ENCODE measurements at regions not wholly inside any gene's neighbourhood (a gene's known extent, or its start where the extent isn't known, plus 50 kb on each side); places are given as distances from the start of the nearest gene placed in this dataset.
"Not testable (repeated sequence)": the region's sequence is repeated elsewhere in the genome, so short reads cannot be mapped to it uniquely, and the experiment has no call there.

GRCh38 chr6:92274588-92274987 lies 1144.8 kb downstream of the EPHA7 start:
- Histone ChIP-seq H3K27me3 (ENCODE audit: control insufficient read depth, insufficient read depth, low read length) (no peaks in the 10 kb centered on the region), H3K4me3 (ENCODE audit: insufficient read depth, low read depth, low read length) (no peak overlapping the region), H3K36me3 (replicated peaks; ENCODE audit: control insufficient read depth, insufficient read depth, low read length) (no peaks in the 10 kb centered on the region)
- no peak for DNase-seq

- no peak overlapping the region for H3K4me3 ChIP-seq (ENCODE audit: insufficient read depth, low read depth, low read length)
- no peak for DNase-seq
- H3K36me3 ChIP-seq (replicated peaks; ENCODE audit: control insufficient read depth, insufficient read depth, low read length), result no peaks in the 10 kb centered on the region
- H3K27me3 ChIP-seq (ENCODE audit: control insufficient read depth, insufficient read depth, low read length), result no peaks in the 10 kb centered on the region
Observed at GRCh38 chr6:92273694-92274093, 1145.7 kb downstream of the EPHA7 start.

GRCh38 chr6:92271091-92271490 lies 1148.3 kb downstream of the EPHA7 start:
- Histone ChIP-seq H3K36me3 (replicated peaks; ENCODE audit: control insufficient read depth, insufficient read depth, low read length) (no peaks in the 10 kb centered on the region), H3K4me3 (ENCODE audit: insufficient read depth, low read depth, low read length) (no peak overlapping the region), H3K27me3 (ENCODE audit: control insufficient read depth, insufficient read depth, low read length) (no peaks in the 10 kb centered on the region)
- DNase-seq, result no peak

GRCh38 chr6:92270365-92270764 lies 1149.0 kb downstream of the EPHA7 start:
- no peak for DNase-seq
- Histone ChIP-seq H3K36me3 (replicated peaks; ENCODE audit: control insufficient read depth, insufficient read depth, low read length) (no peaks in the 10 kb centered on the region), H3K27me3 (ENCODE audit: control insufficient read depth, insufficient read depth, low read length) (no peaks in the 10 kb centered on the region), H3K4me3 (ENCODE audit: insufficient read depth, low read depth, low read length) (no peak overlapping the region)

- DNase-seq, result no peak
- Histone ChIP-seq H3K4me3 (ENCODE audit: insufficient read depth, low read depth, low read length) (no peak overlapping the region), H3K36me3 (replicated peaks; ENCODE audit: control insufficient read depth, insufficient read depth, low read length) (no peaks in the 10 kb centered on the region), H3K27me3 (ENCODE audit: control insufficient read depth, insufficient read depth, low read length) (no peaks in the 10 kb centered on the region)
Observed at GRCh38 chr6:92267335-92267734, 1152.0 kb downstream of the EPHA7 start.

GRCh38 chr6:92263864-92264263 lies 1155.5 kb downstream of the EPHA7 start:
- Histone ChIP-seq H3K4me3 (ENCODE audit: insufficient read depth, low read depth, low read length) (no peak overlapping the region), H3K36me3 (replicated peaks; ENCODE audit: control insufficient read depth, insufficient read depth, low read length) (no peaks in the 10 kb centered on the region), H3K27me3 (ENCODE audit: control insufficient read depth, insufficient read depth, low read length) (no peaks in the 10 kb centered on the region)
- no peak for DNase-seq

GRCh38 chr6:92259171-92259570 lies 1160.2 kb downstream of the EPHA7 start:
- no peaks in the 10 kb centered on the region for H3K36me3 ChIP-seq (replicated peaks; ENCODE audit: control insufficient read depth, insufficient read depth, low read length)
- no peak overlapping the region for H3K4me3 ChIP-seq (ENCODE audit: insufficient read depth, low read depth, low read length)
- no peaks in the 10 kb centered on the region for H3K27me3 ChIP-seq (ENCODE audit: control insufficient read depth, insufficient read depth, low read length)
- DNase-seq, result no peak

GRCh38 chr6:92243315-92243714 lies 1176.0 kb downstream of the EPHA7 start:
- DNase-seq, result no peak
- Histone ChIP-seq H3K4me3 (ENCODE audit: insufficient read depth, low read depth, low read length) (no peak overlapping the region), H3K27me3 (ENCODE audit: control insufficient read depth, insufficient read depth, low read length) (no peaks in the 10 kb centered on the region), H3K36me3 (replicated peaks; ENCODE audit: control insufficient read depth, insufficient read depth, low read length) (no peaks in the 10 kb centered on the region)

- no peaks in the 10 kb centered on the region for H3K36me3 ChIP-seq (replicated peaks; ENCODE audit: control insufficient read depth, insufficient read depth, low read length)
- no peaks in the 10 kb centered on the region for H3K27me3 ChIP-seq (ENCODE audit: control insufficient read depth, insufficient read depth, low read length)
- no peak for DNase-seq
- H3K4me3 ChIP-seq (ENCODE audit: insufficient read depth, low read depth, low read length), result no peak overlapping the region
Observed at GRCh38 chr6:92231171-92231701, 1188.1 kb downstream of the EPHA7 start.

- DNase-seq; H3K36me3 ChIP-seq (replicated peaks; ENCODE audit: control insufficient read depth, insufficient read depth, low read length); H3K4me3 ChIP-seq (ENCODE audit: insufficient read depth, low read depth, low read length); H3K27me3 ChIP-seq (ENCODE audit: control insufficient read depth, insufficient read depth, low read length): not testable (repeated sequence)
Observed at GRCh38 chr6:92219987-92220386, 1199.4 kb downstream of the EPHA7 start.

- H3K4me3 ChIP-seq (ENCODE audit: insufficient read depth, low read depth, low read length), result no peak overlapping the region
- H3K27me3 ChIP-seq (ENCODE audit: control insufficient read depth, insufficient read depth, low read length), result no peaks in the 10 kb centered on the region
- no peak for DNase-seq
- H3K36me3 ChIP-seq (replicated peaks; ENCODE audit: control insufficient read depth, insufficient read depth, low read length), result no peaks in the 10 kb centered on the region
Observed at GRCh38 chr6:92216717-92217116, 1202.6 kb downstream of the EPHA7 start.

- Histone ChIP-seq H3K4me3 (ENCODE audit: insufficient read depth, low read depth, low read length) (no peak overlapping the region), H3K36me3 (replicated peaks; ENCODE audit: control insufficient read depth, insufficient read depth, low read length) (no peaks in the 10 kb centered on the region), H3K27me3 (ENCODE audit: control insufficient read depth, insufficient read depth, low read length) (no peaks in the 10 kb centered on the region)
- no peak for DNase-seq
Observed at GRCh38 chr6:92201618-92202017, 1217.7 kb downstream of the EPHA7 start.

GRCh38 chr6:92196325-92196724 lies 1223.0 kb downstream of the EPHA7 start:
- no peak for DNase-seq
- Histone ChIP-seq H3K4me3 (ENCODE audit: insufficient read depth, low read depth, low read length) (no peak overlapping the region), H3K36me3 (replicated peaks; ENCODE audit: control insufficient read depth, insufficient read depth, low read length) (no peaks in the 10 kb centered on the region), H3K27me3 (ENCODE audit: control insufficient read depth, insufficient read depth, low read length) (no peaks in the 10 kb centered on the region)

GRCh38 chr6:92195796-92196195 lies 1223.6 kb downstream of the EPHA7 start:
- H3K4me3 ChIP-seq (ENCODE audit: insufficient read depth, low read depth, low read length), result no peak overlapping the region
- no peaks in the 10 kb centered on the region for H3K27me3 ChIP-seq (ENCODE audit: control insufficient read depth, insufficient read depth, low read length)
- H3K36me3 ChIP-seq (replicated peaks; ENCODE audit: control insufficient read depth, insufficient read depth, low read length), result no peaks in the 10 kb centered on the region
- DNase-seq, result no peak

GRCh38 chr6:92188016-92188415 lies 1231.3 kb downstream of the EPHA7 start:
- DNase-seq, result no peak
- no peak overlapping the region for H3K4me3 ChIP-seq (ENCODE audit: insufficient read depth, low read depth, low read length)
- no peaks in the 10 kb centered on the region for H3K27me3 ChIP-seq (ENCODE audit: control insufficient read depth, insufficient read depth, low read length)
- no peaks in the 10 kb centered on the region for H3K36me3 ChIP-seq (replicated peaks; ENCODE audit: control insufficient read depth, insufficient read depth, low read length)

GRCh38 chr6:92184933-92185332 lies 1234.4 kb downstream of the EPHA7 start:
- no peak for DNase-seq
- Histone ChIP-seq H3K4me3 (ENCODE audit: insufficient read depth, low read depth, low read length) (no peak overlapping the region), H3K36me3 (replicated peaks; ENCODE audit: control insufficient read depth, insufficient read depth, low read length) (no peaks in the 10 kb centered on the region), H3K27me3 (ENCODE audit: control insufficient read depth, insufficient read depth, low read length) (no peaks in the 10 kb centered on the region)
